ENCODE measurements at regions not wholly inside any gene's neighbourhood (a gene's known extent, or its start where the extent isn't known, plus 50 kb on each side); places are given as distances from the start of the nearest gene placed in this dataset.
A peak's percentile ranks its signal among the peaks of the same experiment; 100 is the strongest.

DNA sequence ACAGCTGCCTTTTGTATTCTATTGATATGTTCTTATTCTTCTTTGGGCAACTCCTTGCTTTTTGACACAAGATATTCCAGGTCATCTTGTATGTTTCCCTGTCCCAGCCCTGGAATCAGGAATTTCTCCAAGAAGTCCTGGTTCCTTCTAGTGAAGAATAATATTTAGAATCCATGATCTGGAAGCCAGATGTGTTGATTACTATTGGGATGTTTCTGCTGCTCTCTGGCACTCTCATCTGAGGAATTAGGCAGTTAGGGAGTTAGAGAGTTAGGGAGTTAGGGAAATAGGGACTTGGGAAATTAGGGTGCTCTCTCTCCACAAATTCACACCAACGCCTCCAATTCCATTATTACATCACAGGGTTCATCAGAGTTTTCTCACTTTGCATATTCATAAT, 191.2 kb downstream of the ZNF330 start:
- ChIA-PET POLR2A (ENCODE audit: low non-redundant PET) (no interaction called here), CTCF (no interaction called here)
- no peak for DNase-seq (ENCODE audit: low spot score)
- no peak for TF ChIP-seq EZH2 (IDR thresholded peaks at IDR 0.05; ENCODE audit: borderline replicate concordance, low read depth, low read length, poor library complexity, severe bottlenecking)
- Histone ChIP-seq H3K27me3 (replicated peaks; ENCODE audit: insufficient read depth, low read depth, low read length, poor library complexity) (no peaks in the 10 kb centered on the region), H3K36me3 (ENCODE audit: insufficient read depth, low read length, poor library complexity, severe bottlenecking) (no peaks in the 10 kb centered on the region), H3K9me3 (ENCODE audit: low read depth, low read length, poor library complexity, severe bottlenecking) (no peaks in the 10 kb centered on the region), H3K27ac (ENCODE audit: low read depth, low read length, poor library complexity, severe bottlenecking) (no peak overlapping the region), H3K4me3 (ENCODE audit: low read depth, low read length, poor library complexity, severe bottlenecking) (no peak overlapping the region), H3K4me1 (ENCODE audit: insufficient read depth, low read length, poor library complexity, severe bottlenecking) (no peaks in the 10 kb centered on the region)
- intact Hi-C loops (cut with micrococcal nuclease; ENCODE audit: unreplicated experiment) = no loop called here
- no TSS peak for BruUV-seq (replicated peaks)

DNA sequence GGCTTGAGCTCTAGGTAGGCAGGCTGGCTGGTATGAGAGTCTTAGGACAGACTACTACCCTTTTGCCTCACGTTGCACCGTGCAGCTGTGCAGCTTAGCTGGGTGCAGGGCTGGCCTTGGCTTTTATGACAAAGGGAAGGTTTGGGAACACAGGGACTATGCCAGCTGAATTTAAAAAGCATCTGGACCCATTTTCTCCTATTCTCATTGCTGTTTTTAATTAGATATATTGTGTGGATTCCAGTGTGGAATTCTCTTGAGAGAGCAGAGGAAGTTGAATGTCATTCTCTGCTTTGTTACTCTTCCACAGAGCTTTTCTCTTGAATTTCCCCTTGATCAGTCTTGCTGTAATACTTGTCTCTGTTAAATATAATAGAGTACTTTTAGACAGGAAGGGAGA, 192.7 kb downstream of the ZNF330 start:
- Histone ChIP-seq H3K4me1 (ENCODE audit: insufficient read depth, low read length, poor library complexity, severe bottlenecking) (no peaks in the 10 kb centered on the region), H3K36me3 (ENCODE audit: insufficient read depth, low read length, poor library complexity, severe bottlenecking) (no peaks in the 10 kb centered on the region), H3K27ac (ENCODE audit: low read depth, low read length, poor library complexity, severe bottlenecking) (no peak overlapping the region), H3K27me3 (replicated peaks; ENCODE audit: insufficient read depth, low read depth, low read length, poor library complexity) (no peaks in the 10 kb centered on the region), H3K4me3 (ENCODE audit: low read depth, low read length, poor library complexity, severe bottlenecking) (no peak overlapping the region), H3K9me3 (ENCODE audit: low read depth, low read length, poor library complexity, severe bottlenecking) (no peaks in the 10 kb centered on the region)
- no peak for TF ChIP-seq EZH2 (IDR thresholded peaks at IDR 0.05; ENCODE audit: borderline replicate concordance, low read depth, low read length, poor library complexity, severe bottlenecking)
- TF ChIP-seq, protein P1, sequence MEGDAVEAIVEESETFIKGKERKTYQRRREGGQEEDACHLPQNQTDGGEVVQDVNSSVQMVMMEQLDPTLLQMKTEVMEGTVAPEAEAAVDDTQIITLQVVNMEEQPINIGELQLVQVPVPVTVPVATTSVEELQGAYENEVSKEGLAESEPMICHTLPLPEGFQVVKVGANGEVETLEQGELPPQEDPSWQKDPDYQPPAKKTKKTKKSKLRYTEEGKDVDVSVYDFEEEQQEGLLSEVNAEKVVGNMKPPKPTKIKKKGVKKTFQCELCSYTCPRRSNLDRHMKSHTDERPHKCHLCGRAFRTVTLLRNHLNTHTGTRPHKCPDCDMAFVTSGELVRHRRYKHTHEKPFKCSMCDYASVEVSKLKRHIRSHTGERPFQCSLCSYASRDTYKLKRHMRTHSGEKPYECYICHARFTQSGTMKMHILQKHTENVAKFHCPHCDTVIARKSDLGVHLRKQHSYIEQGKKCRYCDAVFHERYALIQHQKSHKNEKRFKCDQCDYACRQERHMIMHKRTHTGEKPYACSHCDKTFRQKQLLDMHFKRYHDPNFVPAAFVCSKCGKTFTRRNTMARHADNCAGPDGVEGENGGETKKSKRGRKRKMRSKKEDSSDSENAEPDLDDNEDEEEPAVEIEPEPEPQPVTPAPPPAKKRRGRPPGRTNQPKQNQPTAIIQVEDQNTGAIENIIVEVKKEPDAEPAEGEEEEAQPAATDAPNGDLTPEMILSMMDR (conservative IDR thresholded peaks at IDR 0.05; ENCODE audit: low read depth, low read length) = no peak
- ChIA-PET POLR2A (ENCODE audit: low non-redundant PET) (no interaction called here), CTCF (no interaction called here)
- DNase-seq (ENCODE audit: low spot score) = peak; percentile 15
- intact Hi-C loops (cut with micrococcal nuclease; ENCODE audit: unreplicated experiment) = no loop called here
- no TSS peak for BruUV-seq (replicated peaks)

DNA sequence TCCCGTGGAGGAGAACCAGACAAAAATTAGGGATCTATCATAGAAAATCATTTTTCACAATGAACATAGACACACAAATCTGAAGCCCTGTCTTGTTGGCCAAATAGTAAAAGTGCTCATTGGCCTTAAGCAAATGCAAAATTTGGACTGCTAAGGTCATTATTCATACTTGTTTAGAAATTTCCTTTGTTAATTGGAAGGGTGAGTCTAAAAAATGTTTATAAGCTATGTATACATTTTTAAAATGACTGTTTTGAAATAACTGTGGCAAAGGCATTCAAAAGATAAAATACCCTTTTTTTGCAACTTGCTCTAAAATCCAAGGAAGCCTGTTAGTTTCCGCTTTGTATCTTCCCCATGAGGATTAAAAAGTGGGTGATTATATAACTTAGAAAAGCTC, 195.0 kb downstream of the ZNF330 start:
- intact Hi-C loops (cut with micrococcal nuclease; ENCODE audit: unreplicated experiment) = no loop called here

DNA sequence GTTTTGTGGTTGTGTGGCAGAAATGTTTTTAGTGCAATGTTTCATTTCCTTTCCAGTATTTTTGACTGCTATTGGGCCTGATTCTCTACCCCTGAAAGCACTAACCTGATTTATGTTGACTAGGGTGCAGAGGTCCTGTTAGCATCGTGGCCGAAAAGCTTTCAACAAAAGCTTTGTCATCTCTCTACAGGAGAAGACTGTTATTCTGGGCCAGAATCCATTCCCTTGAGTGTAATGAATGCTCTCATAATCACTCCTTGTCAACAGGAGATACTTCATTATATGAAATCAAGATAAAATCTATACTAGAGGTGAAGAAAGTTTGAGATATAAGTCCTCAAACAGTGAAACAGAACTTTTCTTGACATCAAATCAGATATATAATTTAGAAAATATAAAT, 195.5 kb downstream of the ZNF330 start:
- intact Hi-C loops (cut with micrococcal nuclease; ENCODE audit: unreplicated experiment) = no loop called here
- H3K27ac ChIP-seq (ENCODE audit: low read depth, low read length, poor library complexity, severe bottlenecking) = no peak overlapping the region
- DNase-seq (ENCODE audit: low spot score) = no peak
- BruUV-seq (replicated peaks) = no TSS peak
- no peaks in the 10 kb centered on the region for H3K9me3 ChIP-seq (ENCODE audit: low read depth, low read length, poor library complexity, severe bottlenecking)
- CTCF ChIA-PET = no interaction called here
- POLR2A ChIA-PET (ENCODE audit: low non-redundant PET) = no interaction called here
- H3K4me3 ChIP-seq (ENCODE audit: low read depth, low read length, poor library complexity, severe bottlenecking) = no peak overlapping the region
- no peaks in the 10 kb centered on the region for H3K36me3 ChIP-seq (ENCODE audit: insufficient read depth, low read length, poor library complexity, severe bottlenecking)
- TF ChIP-seq, protein P1 (conservative IDR thresholded peaks at IDR 0.05; ENCODE audit: low read depth, low read length) = no peak
- no peak for TF ChIP-seq EZH2 (IDR thresholded peaks at IDR 0.05; ENCODE audit: borderline replicate concordance, low read depth, low read length, poor library complexity, severe bottlenecking)
- no peaks in the 10 kb centered on the region for H3K4me1 ChIP-seq (ENCODE audit: insufficient read depth, low read length, poor library complexity, severe bottlenecking)
- H3K27me3 ChIP-seq (replicated peaks; ENCODE audit: insufficient read depth, low read depth, low read length, poor library complexity) = no peaks in the 10 kb centered on the region

More for the DNA sequence above, 195.0 kb downstream of the ZNF330 start:
- no peak for DNase-seq (ENCODE audit: low spot score)
- POLR2A ChIA-PET (ENCODE audit: low non-redundant PET) = no interaction called here
- Histone ChIP-seq H3K27ac (ENCODE audit: low read depth, low read length, poor library complexity, severe bottlenecking) (no peak overlapping the region), H3K9me3 (ENCODE audit: low read depth, low read length, poor library complexity, severe bottlenecking) (no peaks in the 10 kb centered on the region), H3K4me1 (ENCODE audit: insufficient read depth, low read length, poor library complexity, severe bottlenecking) (no peaks in the 10 kb centered on the region), H3K27me3 (replicated peaks; ENCODE audit: insufficient read depth, low read depth, low read length, poor library complexity) (no peaks in the 10 kb centered on the region), H3K4me3 (ENCODE audit: low read depth, low read length, poor library complexity, severe bottlenecking) (no peak overlapping the region), H3K36me3 (ENCODE audit: insufficient read depth, low read length, poor library complexity, severe bottlenecking) (no peaks in the 10 kb centered on the region)
- CTCF ChIA-PET = no interaction called here
- no peak for TF ChIP-seq EZH2 (IDR thresholded peaks at IDR 0.05; ENCODE audit: borderline replicate concordance, low read depth, low read length, poor library complexity, severe bottlenecking)
- BruUV-seq (replicated peaks) = no TSS peak

Measured in A673 (cell line).